ENCODE measurements at regions not wholly inside any gene's neighbourhood (a gene's known extent, or its start where the extent isn't known, plus 50 kb on each side); places are given as distances from the start of the nearest gene placed in this dataset.
"Not testable (repeated sequence)": the region's sequence is repeated elsewhere in the genome, so short reads cannot be mapped to it uniquely, and the experiment has no call there.

DNA sequence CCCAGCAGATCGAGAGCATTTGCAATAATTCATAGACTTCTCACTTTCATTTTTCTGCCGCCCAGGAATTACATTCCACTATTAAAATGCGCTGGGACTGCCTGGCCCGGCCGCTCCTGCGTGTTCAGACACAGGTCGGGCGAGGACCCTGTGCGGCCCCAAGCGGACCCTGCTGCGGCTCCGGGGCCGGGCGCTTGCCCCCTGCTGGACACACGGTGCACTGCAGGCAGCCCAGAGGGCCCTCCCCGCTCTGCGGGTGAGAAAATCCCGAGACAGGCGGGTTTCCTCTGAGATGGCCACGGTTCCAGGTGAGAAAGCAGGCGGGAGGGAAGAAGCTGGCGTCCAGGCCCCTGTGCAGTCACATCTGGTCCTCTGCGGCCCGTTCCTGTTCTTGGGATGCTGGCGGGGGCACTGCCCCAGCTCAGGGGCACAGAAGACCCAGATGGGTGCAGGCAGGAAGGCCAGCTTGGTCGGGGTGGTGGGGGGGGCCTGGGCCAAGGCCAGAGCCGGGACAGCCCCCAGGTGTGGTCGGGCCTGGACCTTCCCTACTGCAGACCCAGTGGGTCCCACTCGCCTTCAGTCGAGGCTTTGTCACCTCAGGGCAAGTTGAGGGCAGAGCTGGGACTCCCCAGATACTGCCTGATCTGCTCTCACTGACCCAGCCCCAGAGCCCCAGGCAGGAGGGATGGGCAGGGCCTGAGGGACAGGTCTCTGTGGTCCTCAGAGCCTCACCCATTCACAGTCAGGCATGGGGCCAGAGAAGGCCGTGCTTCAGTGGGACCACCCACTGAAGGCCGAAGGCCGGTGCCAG, 135.1 kb downstream of the FAM53A start:
- not testable (repeated sequence) for TF ChIP-seq POLR2A (IDR thresholded peaks at IDR 0.05; ENCODE audit: low read depth, low read length); EZH2 (IDR thresholded peaks at IDR 0.05; ENCODE audit: borderline replicate concordance, low read depth, low read length, severe bottlenecking); FOS (IDR thresholded peaks at IDR 0.05; ENCODE audit: borderline replicate concordance, insufficient read depth, low read length)
- TF ChIP-seq CTCF (IDR thresholded peaks at IDR 0.05; ENCODE audit: extremely low read depth in 1 of 2, insufficient read depth in 1 of 2, low read depth in 1 of 2, low read length in 2 of 2) = peak; percentile 78 to 82
- TF ChIP-seq, protein P1, sequence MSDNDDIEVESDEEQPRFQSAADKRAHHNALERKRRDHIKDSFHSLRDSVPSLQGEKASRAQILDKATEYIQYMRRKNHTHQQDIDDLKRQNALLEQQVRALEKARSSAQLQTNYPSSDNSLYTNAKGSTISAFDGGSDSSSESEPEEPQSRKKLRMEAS (IDR thresholded peaks at IDR 0.05; ENCODE audit: insufficient read depth, insufficient read length) = not testable (repeated sequence)

Data from endothelial cell of umbilical vein (primary cell).